GM18499 (cell line): ENCODE measurements at regions not wholly inside any gene's neighbourhood (a gene's known extent, or its start where the extent isn't known, plus 50 kb on each side); places are given as distances from the start of the nearest gene placed in this dataset.
"Not testable (repeated sequence)": the region's sequence is repeated elsewhere in the genome, so short reads cannot be mapped to it uniquely, and the experiment has no call there.

Experiments used
- ATAC-seq: cut with Tn5 transposase; IDR thresholded peaks from one replicate; pipeline ENCODE4 v1.9.1; 2021; ENCODE audit warnings: moderate number of reproducible peaks; ENCODE audit not compliant: insufficient read depth, unreplicated experiment

DNA sequence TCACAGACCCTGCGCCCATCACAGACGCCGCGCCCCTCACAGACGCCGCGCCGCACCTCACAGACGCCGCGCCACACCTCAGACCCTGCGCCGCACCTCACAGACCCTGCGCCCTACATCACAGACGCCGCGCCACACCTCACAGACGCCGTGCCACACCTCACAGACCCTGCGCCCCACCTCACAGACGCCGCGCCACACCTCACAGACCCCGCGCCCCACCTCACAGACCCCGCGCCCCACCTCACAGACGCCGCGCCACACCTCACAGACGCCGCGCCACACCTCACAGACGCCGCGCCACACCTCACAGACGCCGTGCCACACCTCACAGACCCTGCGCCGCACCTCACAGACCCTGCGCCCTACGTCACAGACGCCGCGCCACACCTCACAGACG is 657.4 kb downstream of the TRIML1 start:
- ATAC-seq = not testable (repeated sequence)

- not testable (repeated sequence) for ATAC-seq
Observed at GRCh38 chr4:188797011-188797410, 657.8 kb downstream of the TRIML1 start.

GRCh38 chr4:188804861-188805260 is 665.6 kb downstream of the TRIML1 start:
- ATAC-seq = no peak

DNA sequence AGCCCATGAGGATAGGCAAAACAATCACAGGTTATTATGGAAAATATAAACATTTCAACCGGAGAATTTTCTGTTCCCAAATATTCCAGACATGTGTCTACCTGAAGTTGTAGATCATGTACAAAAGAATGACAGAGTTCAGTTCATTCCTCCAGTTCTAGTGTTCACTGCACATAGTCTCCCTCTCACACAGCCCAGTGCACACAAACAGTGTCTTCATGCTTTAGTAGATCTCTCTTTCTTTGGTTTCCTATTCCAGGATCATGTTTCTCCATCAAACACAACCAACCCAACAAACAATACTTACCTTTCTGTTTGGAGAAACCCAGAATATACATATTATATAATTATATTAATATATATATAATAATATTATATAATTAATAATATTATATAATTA is 671.9 kb downstream of the TRIML1 start:
- ATAC-seq = no peak

- ATAC-seq = no peak
Observed at GRCh38 chr4:188812644-188813043, 673.4 kb downstream of the TRIML1 start.

GRCh38 chr4:188818300-188818699 is 679.1 kb downstream of the TRIML1 start:
- ATAC-seq = no peak

GRCh38 chr4:188819233-188819632 is 680.0 kb downstream of the TRIML1 start:
- ATAC-seq = no peak

- no peak for ATAC-seq
Observed at GRCh38 chr4:188821500-188821899, 682.3 kb downstream of the TRIML1 start.

DNA sequence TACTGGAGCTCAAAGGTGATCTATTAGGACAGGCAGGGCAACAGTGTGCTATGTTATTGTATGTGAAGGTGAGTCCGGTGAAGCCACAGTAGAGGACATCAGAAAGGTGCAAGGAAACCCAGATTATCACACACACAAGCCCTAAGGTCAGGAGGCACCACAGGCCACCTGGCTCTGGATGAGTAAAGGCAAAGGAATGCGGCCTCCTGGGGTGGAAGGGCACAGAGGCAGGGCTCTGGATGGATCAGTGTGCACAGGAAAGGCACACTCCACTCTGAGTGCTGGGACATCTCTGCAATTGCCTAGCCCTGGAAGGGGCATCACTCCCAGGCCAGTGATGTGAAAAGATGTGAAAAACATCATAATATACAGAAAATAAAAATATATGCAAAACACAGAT is 683.5 kb downstream of the TRIML1 start:
- no peak for ATAC-seq

DNA sequence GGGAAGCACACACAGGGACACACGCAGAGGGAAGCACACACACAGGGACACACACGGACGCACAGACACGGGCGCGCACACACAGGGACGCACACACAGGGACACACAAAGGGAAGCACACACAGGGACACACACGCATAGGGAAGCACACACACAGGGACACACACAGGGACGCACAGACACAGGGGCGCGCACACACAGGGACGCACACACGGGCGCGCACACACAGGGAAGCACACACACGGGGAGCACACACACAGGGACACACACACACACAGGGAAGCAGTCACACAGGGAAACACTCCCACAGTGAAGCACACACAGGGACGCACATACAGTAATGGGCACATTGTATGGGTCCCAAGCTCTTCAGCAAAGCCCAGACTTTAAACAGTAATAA is 685.3 kb downstream of the TRIML1 start:
- ATAC-seq = no peak

DNA sequence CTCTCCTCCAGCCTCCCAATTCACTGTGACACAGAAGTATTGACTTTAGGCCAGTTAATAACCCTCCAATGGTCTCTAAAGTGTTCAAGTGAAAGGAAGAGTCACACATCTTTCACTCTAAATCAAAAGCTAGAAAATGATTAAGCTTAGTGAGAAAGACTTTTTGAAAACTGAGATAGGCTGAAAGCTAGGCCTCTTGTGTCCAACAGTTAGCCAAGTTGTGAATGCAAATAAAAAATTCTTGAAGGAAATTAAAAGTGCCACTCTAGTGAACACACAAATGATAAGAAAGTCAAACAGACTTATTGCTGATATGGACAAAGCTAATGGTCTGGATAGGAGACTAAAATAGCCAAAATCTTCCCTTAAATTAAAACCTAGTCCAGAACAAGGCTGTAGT is 687.2 kb downstream of the TRIML1 start:
- ATAC-seq = no peak

- ATAC-seq = no peak
Observed at GRCh38 chr4:188839704-188840103, 700.5 kb downstream of the TRIML1 start.

GRCh38 chr4:188841523-188841922 is 702.3 kb downstream of the TRIML1 start:
- no peak for ATAC-seq

DNA sequence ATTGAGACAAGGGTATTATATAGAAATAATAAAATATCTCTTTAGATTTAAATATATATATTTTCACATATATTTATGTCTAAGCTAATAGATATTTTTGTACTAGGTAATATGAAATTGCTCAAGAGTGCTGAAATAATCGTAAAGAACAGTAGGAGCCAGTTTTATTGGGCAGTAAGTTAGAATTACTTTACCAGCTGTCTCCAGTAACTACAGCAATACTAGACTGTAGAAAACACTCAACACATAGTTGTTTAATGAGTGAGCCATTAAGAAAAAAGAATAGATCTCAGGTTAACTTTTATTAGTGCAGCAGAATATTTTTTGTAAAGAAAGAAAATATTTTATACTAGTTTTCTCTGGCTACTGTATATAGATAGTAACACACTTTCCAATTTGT is 715.2 kb downstream of the TRIML1 start:
- no peak for ATAC-seq

DNA sequence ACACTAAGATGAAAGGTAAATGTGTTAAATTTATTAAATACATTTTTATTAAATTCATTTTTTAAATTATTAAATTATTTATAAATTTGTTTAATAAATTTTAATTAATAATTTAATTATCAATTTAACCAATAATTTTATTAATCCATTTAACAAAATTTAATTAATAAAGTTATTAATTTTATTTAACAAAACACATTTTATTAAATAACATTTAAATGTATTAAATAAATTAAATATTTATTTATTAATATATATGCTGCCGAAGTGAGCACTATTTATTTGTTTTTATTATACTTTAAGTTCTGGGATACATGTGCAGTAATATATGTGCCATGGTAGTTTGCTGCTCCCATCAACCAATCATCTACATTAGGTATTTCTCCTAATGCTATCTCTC is 719.5 kb downstream of the TRIML1 start:
- ATAC-seq = no peak

GRCh38 chr4:188864741-188865140 is 725.5 kb downstream of the TRIML1 start:
- no peak for ATAC-seq

GRCh38 chr4:188867796-188868195 is 728.6 kb downstream of the TRIML1 start:
- no peak for ATAC-seq

- ATAC-seq = no peak
Observed at GRCh38 chr4:188869581-188869980, 730.3 kb downstream of the TRIML1 start.

DNA sequence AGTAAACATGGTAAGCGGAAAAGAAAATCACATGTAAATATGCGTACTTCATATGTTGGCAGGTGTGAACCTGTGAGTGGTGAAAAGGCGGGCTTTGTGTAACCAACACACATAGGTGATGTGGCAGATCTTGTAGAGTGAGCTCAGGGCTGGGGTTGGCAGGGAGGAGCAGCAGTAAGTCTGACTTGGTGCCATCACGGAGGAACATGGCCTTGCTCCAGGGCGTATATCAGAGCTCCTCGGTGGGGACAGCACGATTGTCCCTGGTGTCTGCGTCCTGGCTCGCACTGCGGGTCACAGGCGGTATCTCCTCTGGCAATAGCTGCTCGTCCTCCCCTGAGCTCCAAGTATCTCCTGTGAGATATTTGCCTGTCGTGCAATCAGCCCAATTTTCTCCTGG is 733.6 kb downstream of the TRIML1 start:
- ATAC-seq = no peak

- no peak for ATAC-seq
Observed at GRCh38 chr4:188876881-188877280, 737.6 kb downstream of the TRIML1 start.

DNA sequence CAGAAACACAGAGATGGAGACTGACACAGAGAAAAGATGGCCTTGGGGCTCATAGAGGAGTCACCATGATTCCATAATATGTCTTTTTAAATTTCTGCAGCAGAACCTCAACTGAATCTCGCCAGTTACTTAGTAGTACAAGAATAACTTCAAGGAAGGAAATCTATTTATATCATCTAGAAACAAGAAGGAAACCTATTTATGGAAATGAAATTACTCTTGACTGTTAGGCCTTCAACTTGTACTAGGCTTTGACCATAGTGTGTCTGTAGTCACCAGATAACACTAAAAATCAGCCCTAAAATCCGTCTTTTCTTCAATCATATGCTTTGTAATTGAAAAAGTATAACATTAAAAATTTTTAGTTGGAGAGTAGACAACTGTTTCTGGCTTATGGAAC is 740.4 kb downstream of the TRIML1 start:
- no peak for ATAC-seq

DNA sequence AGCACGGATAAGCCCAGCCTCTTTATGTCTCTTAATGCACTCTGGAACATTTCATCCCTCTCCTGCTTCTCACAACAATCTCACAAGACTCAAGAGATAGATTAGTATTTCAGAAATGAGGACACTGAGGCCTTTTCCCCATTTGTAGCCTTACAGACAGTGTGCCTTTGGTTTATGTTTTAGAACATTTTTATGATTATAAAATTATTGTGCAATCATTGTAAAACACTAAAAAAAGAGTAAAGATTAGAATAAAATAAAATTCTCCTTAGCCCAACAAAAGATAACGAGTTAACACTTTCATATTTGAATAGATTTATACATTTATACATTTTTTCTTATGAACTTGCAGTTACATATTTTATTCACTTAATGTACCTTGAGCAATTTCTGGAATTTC is 748.7 kb downstream of the TRIML1 start:
- ATAC-seq = no peak

GRCh38 chr4:188892837-188893236 is 753.6 kb downstream of the TRIML1 start:
- no peak for ATAC-seq
